ENCODE measurements at regions not wholly inside any gene's neighbourhood (a gene's known extent, or its start where the extent isn't known, plus 50 kb on each side); places are given as distances from the start of the nearest gene placed in this dataset.
"Not testable (repeated sequence)": the region's sequence is repeated elsewhere in the genome, so short reads cannot be mapped to it uniquely, and the experiment has no call there.

DNA sequence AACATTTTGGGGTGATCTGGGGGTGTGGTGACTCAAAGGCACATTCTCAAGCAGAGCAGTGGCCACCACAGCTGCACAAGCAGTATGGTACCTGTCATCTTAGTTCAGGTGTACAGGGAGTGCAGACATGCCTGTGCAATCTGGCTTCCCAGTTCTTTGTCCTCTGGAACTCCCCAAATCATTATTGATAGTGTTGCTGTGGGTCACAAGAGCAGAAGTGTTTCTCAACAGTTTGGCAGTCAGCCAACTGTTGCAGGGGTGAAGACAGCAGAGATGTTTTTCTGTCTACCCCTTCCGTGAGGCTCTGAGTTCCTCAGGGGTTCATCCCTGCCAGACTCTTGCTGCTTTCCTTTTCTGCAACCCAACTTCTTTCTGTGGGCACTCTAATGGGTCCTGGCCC lies 206.5 kb upstream of the ZSWIM2 start:
- DNase-seq = peak in 2 of 3 experiments; percentile 3 to 19

DNA sequence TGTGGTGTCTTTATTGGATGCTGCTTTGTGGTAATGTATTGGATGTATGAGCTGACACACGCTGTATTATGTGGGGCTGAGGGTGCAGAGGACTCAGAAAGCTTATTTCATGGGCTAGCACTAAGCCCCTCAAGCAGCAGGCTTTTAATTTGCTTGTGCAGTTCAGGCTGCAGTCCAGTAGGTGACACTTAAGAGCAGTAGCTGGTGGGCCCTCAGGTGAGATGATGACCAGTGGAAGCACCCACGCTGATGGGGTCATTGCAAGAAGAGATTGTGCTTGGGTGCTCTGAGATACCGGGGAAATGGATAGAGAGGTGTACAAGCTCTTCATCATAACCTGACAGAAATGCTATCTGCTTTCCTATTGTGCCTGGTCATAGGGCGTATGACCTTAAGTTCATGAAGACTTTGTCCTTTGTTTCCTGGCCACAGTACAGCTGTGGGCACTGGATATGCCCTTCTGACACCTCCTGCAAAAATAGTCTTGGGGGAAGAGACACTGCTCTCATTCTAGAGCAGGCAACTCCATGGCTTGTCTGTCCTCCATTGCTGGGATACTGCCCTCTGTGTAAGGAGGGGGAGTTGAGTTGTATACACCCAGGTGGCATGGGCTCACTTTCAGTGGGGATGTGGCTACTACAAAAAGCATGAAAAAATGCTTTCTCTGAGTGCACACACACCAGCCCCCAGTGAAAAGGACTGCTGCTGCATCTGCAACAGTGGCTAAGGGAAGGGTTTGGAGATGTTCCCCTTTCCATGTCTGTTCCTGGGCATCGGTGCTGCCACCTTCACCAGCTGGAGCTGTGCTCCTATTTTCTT lies 205.7 kb upstream of the ZSWIM2 start:
- DNase-seq = no peak

DNA sequence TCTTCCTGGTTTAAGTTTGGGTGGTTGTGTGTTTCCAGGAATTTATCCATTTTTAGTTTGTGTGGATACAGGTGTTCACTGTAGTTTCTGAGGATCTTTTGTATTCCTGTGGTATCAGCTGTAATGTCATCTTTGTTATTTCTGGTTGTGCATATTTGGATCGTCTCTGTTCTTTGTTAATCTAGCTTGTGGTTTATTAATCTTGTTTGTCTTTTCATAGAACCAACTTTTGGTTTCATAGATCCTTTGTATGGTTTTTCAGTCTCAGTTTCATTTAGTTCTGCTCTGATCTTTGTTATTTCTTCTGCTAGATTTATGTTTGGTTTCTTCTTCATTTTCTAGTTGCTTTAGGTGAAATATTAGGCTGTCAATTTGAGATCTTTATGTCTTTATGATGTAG lies 202.4 kb upstream of the ZSWIM2 start:
- no peak for DNase-seq

DNA sequence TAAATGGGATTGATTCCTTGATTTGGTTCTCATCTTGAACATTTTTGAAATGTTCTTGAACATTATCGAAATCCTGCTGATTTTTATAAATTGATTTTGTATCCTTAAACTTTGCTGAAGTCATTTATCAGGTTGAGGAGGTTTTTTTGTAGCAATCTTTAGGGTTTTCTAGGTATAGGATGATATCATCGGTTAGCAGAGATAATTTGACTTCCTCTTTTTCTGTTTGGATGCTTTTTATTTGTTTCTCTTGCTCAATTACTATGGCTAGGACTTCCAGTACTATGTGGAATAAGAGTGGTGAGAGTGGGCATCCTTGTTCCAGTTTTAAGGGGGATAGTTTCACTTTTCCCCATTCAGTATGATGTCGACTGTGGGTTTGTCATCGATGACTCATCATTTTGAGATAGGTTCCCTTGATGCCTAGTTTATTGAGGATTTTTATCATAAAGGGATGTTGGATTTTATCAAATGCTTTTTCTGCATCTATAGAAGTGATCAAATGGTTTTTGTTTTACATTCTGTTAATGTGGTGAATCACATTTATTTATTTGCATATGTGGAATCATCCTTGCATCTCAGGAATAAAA lies 201.5 kb upstream of the ZSWIM2 start:
- no peak for DNase-seq

DNA sequence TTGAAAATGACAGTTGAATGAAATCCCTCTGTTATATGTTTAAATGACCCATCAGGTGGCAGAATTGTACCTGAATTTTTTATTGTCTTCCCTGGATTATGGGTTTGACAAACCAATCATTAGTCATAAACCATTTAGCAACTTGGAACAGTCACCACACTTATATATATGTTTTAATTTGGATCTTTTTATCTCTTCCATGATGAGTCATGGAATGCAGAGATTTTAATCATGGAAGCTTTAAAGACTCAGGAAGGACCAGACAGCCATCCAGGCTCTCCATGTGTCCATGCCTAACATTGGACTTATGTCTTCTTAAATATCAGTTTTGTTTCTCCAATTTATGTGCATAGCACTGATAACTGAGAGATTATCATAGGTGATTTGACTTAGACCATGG lies 188.3 kb upstream of the ZSWIM2 start:
- DNase-seq = peak in 1 of 3 experiments; percentile 10

DNA sequence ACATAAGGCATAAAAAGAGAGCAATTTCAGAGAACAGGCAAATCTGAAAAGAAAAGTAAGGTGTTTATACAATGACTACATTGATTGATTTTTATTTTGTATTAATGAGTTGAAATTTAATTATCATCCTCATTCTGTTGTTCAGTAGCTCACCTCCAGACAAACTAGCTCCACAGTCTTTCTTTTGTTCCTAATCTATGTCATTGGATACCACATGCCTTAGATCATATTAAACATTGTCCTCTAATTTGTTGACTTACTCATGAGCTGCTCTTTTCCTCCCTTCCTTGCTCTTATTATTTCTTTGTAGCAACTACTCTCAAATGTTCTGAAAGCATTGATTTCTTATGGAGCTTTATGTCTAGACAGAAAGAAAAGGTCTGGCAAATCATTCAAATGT lies 185.5 kb upstream of the ZSWIM2 start:
- peak in 1 of 3 experiments; percentile 18 for DNase-seq

DNA sequence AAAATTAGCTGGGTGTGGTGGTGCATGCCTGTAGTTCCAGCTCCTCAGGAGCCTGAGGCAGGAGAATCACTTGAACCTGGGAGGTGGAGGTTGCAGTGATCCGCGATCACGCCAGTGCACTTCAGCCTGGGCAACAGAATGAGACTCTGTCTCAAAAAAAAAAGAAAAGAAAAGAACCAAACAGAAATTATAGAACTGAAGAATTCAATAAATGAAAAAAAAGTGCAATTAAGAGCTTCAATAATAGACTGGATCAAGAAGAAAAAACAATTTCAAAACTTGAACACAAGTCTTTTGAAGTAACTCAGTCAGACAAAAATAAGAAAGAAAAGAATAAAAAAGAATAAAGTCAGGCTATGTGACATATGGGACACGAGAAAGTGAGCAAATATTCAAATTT lies 175.8 kb upstream of the ZSWIM2 start:
- DNase-seq = no peak

DNA sequence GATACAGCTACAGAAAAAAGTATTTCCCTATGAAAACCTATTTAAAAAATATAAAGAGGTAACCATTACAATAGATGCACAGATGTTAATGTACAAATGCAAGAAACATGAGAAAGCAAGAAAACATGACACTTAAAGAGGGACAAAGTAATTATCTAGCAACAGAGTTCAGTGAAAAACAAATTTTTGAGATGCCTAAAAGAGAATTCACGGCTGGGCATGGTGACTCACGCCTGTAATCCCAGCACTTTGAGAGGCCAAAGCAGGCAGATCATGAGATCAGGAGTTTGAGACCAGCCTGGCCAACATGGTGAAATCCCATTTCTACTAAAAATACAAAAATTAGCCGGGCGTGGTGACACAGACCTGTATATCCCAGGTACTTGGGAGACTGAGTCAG lies 175.0 kb upstream of the ZSWIM2 start:
- not testable (repeated sequence) for DNase-seq

DNA sequence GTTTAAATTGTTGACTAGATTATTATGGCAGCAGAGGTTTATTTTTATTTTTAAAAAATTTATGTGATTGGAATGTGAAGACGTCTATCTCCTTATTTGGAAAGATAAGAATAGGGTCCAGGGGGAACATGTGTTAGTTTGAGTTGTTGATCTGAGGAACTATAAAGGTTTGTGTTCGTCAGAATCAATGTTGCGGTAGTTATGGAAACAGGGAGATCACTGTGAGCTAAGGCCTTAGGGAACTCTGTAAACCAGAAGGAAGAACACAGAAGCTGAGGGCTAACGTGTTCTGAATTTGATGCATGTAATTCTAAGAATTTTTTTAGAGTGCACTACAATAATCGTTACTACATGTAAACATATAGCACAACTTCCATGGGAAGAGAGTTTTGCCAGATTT lies 168.5 kb upstream of the ZSWIM2 start:
- no peak for DNase-seq

DNA sequence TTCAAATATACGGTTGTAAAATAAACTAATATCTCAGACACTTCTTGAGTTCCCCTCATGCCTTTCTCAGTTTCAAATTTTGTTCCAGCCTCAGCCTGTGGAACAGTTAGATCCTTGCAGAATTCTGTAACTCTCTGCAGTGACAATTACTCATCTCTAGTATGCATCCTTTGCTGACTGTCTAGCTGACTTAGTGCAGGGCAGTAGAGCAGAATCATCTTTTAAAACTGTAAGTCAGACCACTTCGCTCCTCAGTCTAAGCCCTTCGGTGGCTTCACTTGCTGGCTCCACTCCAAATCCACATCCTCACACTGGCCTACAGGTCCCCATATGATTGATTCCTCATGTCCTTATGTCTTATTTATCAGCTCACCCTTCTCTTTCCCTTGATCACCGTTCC lies 164.1 kb upstream of the ZSWIM2 start:
- DNase-seq = no peak

DNA sequence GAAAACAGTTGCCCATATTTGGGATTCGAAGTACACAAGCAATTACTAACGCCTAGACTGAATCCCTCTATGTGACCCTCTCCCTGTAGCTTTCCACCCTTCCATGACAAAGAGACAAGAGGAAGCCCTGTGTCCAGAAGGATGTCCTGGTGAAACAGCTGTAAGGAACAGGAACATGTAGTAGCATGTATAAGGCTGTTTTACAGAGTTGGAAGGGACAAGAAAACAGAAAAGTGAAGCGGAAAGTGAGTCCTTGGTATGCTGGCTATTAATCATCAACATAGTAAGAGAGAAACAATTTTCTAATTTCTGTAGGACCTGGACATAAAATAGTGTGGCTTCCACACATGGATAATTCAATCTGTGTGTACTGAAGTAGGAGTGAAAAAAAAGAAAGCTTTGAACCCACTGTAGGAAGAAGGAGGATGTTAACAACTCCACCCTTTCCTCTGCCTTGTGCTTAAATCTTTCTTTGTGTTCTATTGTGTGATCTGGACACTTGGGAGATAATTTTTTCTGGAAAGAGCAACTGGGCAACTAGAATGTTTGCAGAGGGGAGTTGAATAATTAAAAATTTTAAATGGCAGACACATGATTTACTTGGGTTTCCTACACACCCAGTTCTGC lies 162.3 kb upstream of the ZSWIM2 start:
- DNase-seq = no peak

DNA sequence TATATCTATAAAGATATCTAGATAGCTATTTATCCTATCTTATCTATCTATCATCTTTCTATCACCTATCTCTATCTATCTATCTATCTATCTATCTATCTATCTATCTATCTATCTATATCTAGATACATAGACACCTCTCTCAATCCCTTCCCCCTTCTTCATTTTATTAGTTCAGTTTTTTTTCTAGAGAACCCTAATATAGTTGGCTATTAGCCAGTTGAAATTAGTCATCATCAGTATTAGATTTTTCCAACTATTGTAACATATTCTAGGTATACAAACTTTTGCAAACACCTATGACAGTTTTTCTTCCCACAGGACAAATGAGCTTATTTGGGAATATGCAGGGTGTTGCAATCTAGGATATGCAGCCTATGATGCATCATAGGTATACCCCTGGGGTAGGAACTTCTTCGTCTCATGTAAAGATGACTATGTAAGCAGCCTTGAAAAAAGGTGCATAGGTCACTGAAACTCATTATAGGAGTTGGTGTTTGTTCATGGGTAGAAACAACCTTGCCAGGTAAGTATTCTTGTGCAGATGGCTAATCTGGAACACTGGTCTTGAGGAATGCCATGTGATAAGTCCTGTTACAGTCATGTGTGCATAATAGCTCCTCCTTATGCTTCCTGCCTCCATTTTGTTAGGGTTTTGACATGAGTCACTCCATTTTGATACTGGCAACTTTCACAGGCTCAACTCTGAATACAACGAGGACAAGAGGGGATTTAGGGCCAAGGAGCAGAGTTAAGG lies 160.7 kb upstream of the ZSWIM2 start:
- no peak for DNase-seq

DNA sequence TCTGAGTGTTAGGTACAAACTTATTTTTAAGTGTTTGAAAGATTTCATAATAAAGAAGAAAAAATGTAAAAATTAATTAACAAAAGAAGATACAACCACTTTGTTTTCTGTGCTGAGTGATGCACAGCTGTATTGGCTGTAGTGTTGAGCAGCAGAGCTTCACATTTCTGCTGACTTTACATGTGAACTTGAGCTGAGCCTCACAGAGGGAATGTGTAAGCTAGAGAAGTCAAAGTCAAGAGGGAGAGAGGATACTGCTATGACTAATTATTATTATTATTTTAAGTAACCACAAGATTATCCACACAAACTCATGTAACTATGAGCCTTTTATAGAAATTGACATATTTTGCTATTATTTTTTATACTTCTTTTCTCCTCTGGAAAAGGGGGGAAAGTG lies 159.1 kb upstream of the ZSWIM2 start:
- no peak for DNase-seq

DNA sequence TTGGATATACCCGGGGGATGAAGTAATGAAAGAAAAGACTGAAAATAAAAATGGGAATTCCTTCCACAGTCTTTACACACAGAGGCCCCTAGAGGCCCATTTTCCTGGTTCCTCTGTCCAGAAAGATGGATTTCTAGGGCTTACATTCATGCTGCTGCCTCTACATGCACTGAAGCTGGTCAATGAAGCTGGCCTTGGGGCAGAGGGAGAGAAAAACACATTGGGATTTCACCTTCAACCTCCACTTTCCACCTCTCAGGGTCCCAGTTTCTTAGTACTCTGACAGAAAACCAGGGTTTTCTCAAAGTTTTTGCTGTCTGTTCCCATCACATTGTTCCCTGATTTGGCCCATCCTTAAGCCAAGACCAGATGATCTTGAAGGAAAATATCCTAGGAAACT lies 154.6 kb upstream of the ZSWIM2 start:
- no peak for DNase-seq

DNA sequence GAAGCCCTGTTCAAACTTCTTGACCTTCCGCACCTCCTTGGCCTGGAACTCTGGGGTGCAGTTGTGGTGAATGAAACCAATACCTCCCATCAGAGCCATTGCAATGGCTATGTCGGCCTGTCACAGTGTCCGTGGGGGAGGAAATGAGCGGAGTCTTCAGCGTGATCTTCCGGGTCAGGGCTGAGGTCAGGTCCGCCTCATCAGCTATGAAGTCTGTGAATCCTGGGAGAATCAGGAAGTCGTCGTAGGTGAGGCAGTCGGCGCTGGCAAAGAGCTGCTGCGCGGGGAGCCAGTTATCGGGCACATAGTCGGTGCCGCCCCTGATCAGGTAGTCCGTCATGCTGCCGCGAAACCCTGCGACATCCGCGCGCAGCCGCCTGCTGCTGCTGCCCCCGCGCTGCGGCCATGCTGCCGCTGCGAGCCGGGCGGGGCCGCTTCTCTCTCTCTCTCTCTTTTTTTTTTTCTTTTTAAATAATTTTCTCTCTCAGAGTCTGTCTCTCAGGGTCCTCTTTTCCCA lies 154.1 kb upstream of the ZSWIM2 start:
- no peak for DNase-seq

DNA sequence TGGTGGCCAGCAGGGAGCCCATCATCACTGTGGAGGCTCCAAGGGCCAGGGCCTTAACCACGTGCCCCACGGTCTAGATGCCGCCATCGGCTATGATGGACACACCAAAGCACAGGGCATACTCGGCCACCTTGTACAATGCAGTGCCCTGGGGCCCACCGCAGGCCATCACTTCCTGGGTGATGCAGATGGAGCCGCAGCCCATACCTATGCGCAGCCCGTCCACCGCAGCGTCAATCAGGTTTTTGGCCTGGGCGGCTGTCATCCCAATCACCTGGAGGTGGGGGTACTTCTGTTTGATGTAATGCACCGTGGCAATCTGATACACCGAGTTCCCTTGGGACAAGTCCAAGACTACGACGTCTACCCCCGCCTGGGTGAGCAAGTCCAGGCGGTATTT lies 153.3 kb upstream of the ZSWIM2 start:
- no peak for DNase-seq

DNA sequence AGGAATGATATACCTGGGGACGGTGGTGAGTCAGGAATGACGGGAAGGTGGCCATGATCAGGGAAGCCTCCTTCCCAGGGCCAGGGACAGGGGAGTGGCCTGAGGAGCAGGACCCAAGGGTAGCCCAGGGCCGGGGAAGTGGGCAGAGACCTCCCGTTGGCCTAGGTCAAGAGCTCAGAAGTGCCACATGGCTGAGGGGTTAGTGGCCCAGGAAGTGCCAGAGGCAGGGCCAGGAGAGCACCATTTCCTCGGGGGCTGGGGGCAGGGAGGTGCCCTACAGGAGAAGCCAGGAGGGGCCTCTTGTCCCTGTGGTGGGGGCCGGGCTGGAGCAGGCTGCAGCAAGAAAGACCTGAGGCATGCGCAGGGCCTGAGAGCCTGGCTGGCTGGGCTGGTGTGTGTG lies 152.3 kb upstream of the ZSWIM2 start:
- no peak for DNase-seq

DNA sequence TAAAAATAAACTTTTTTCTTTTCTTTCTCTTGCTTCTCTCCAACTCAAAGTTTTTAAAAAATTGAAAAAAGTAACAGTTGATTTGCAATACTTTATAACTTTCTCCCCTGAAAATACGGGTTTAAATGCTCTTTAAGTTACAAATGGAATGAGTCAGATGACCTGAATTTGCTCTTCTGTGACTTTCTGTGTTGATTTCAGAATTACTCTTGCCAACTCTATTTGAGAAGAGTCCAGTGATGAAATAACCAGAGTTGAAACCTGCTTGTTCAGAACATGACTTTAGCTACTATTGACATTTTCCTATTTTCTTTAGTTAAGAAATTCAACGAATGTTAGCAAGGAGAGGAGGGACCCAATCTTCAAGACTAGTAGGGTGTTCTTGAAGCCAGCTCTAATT lies 146.1 kb upstream of the ZSWIM2 start:
- DNase-seq = no peak

DNA sequence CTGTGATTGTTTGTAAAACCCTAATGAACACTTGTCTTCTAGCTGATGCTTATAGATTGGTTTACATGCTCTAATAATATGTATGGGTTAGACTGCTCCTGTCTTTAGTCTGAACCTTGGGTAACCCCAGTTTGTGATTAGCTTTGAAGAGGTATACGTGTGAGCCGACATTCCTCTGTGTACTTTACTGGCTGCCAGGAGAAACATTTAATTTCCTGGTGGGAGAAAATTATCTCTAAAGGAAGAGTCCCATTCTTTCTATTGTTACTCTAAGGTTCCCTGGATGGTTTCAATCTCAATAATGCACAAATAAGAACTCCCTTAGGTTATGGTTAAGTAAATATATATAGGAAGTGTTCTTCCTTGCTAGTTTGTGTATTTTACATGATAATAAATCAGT lies 143.6 kb upstream of the ZSWIM2 start:
- peak in 1 of 3 experiments; percentile 49 for DNase-seq

DNA sequence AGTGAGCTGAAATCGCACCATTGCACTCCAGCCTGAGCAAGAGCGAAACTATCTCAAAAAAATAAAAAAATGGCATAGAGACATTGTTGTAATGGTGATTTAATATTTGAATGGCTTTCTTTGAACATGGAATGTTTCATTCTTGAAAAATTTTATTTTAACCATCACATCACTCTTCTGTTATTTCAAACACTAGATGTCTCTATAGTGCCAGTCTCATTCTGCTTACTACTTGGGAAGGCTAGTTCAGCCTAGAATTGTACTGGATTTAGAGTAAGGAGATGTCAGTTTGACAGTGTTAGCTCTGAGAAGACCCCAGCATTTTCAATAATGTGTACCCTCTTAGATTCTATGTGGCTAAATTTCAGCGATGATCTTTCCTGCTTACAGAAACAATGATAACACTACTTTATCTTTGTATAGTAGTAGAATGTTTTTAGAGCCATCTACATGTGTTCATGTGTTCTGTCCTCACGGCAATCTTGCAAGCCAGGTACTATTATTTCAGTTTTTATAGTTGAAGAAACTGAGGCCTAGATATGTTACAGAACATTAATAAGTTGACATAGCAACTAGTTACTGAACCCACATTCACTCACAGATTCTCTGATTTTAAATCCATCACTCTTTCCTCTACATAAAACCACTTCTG lies 142.9 kb upstream of the ZSWIM2 start:
- DNase-seq = peak in 1 of 3 experiments; percentile 19

DNA sequence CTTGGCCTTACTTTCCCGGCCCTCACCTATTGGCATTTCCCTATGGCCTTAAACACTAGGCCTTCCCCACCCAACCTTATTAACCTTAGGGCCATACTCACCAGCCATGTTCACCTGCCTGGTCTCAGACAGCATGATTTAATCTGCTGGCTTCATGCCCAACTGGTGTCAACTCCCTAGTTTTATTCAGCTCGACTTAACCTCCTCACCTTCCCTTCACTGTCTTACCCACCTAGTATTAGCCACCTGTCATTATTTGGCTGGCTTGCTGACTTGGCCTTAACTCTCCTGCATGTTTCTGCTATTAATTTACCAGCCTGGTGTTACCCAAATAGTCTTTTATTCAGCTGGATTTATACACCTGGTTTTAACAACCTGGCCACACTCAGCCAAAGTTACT lies 136.0 kb upstream of the ZSWIM2 start:
- DNase-seq = no peak

DNA sequence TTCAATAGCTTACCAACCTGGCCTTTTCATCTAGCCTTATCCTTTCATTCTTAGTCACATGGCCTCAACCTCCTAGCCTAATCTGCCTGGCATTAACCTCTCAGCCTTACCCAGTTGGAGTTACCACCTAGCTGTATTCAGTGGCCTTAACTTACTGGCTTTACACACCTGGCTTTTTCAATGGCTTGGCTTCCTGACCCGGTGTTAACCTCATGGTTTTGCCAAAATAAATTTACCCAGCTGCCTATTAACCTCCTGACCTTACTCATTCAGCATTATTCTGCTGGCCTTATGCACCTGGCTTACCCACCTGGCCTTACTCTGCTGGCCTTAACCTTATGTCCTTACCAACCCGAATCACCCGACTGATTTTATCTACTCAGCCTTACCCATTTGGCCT lies 135.5 kb upstream of the ZSWIM2 start:
- DNase-seq = no peak
